Prostate gland (tissue), 2 donors: ENCODE measurements at regions not wholly inside any gene's neighbourhood (a gene's known extent, or its start where the extent isn't known, plus 50 kb on each side); places are given as distances from the start of the nearest gene placed in this dataset.

Experiments
- DNase-seq: peaks from one replicate; pipeline ENCODE4 v3.0.0-alpha.2; 2019; ENCODE audit warnings: low spot score
- H3K27ac ChIP-seq, 2 donors: fragments of 200-600 bp; sonication (generic); 2 replicates each; pipeline ENCODE4 v1.5.1; 2017 to 2019
- H3K27me3 ChIP-seq: fragments of 200-600 bp; sonication (generic); replicated peaks from 2 replicates; pipeline ENCODE4 v1.5.1; 2019; ENCODE audit not compliant: insufficient read depth
- H3K36me3 ChIP-seq, 2 donors: fragments of 200-600 bp; sonication (generic); 1 replicate in 1 of 2; 2 replicates in 1 of 2; pipeline versions ENCODE4 v1.5.1 to v1.8.1; 2017 to 2019
- H3K4me1 ChIP-seq: fragments of 200-600 bp; sonication (generic); replicated peaks from 2 replicates; pipeline ENCODE4 v1.5.1; 2019
- H3K4me3 ChIP-seq, 2 donors: fragments of 200-600 bp; sonication (generic); 2 replicates each; pipeline ENCODE4 v1.5.1; 2017 to 2019
- H3K9me3 ChIP-seq: fragments of 200-600 bp; sonication (generic); 2 replicates; pipeline ENCODE4 v1.5.1; 2017
- POLR2A ChIP-seq: fragments of 450-650 bp; IDR thresholded peaks from one replicate; pipeline ENCODE4 v1.6.1; 2016; ENCODE audit warnings: antibody characterized with exemption, mild to moderate bottlenecking
- POLR2AphosphoS5 ChIP-seq: sonication (generic); formaldehyde crosslinking; IDR thresholded peaks from one replicate; pipeline ENCODE4 v1.6.1; 2017; ENCODE audit warnings: antibody characterized with exemption
- whole genome bisulfite sequencing: methylation state at CpG from one replicate; pipeline ENCODE4 v1.1.5; 2018; 5-methylcytosine and 5-hydroxymethylcytosine counted together
- intact Hi-C: fragments of 100-400 bp; cut with DNase I; formaldehyde crosslinking; loops from one replicate; pipeline ENCODE4 v1.14.2; 2022
- TF ChIP-seq, protein P1 (sequence below), 4 experiments: fragments of 200-600 bp in 2 of 4; fragments of 450-650 bp in 2 of 4; sonication (generic) in 2 of 4; IDR thresholded peaks; 1 replicate in 3 of 4; 2 replicates in 1 of 4; pipeline ENCODE4 v1.5.1; 2016 to 2019; ENCODE audit warnings: antibody characterized with exemption in 4 of 4, mild to moderate bottlenecking in 2 of 4, moderate library complexity in 2 of 4

DNA sequence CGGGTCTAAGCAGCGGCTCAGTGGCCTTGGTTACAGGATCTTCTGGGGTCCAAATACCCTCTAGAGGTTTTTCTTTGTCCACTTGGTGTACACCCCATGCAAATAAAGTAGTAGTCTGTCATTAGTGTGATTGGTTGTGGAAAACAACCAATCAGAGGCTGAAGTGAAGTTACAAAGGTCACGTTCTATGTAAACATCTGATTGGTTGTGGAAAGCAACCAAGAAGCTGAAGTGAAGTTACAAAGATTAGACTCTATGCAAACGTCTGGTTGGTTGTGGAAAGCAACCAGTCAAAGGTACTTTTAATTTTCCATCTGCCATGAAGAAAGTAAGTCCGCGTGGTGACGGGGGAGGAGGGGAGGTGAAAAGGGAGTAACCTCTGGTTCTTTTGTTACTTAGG, 790.9 kb downstream of the UQCRFS1 start:
- H3K27ac ChIP-seq: no peak overlapping the region
- no peak for DNase-seq
- no peaks in the 10 kb centered on the region for H3K4me1 ChIP-seq
- H3K9me3 ChIP-seq: no peaks in the 10 kb centered on the region
- H3K36me3 ChIP-seq: no peaks in the 10 kb centered on the region
- 82% methylated on average over 7 of the region's 7 CpGs for WGBS
- no peak overlapping the region for H3K4me3 ChIP-seq
- TF ChIP-seq POLR2AphosphoS5 (no peak), POLR2A (no peak)
- TF ChIP-seq, protein P1, sequence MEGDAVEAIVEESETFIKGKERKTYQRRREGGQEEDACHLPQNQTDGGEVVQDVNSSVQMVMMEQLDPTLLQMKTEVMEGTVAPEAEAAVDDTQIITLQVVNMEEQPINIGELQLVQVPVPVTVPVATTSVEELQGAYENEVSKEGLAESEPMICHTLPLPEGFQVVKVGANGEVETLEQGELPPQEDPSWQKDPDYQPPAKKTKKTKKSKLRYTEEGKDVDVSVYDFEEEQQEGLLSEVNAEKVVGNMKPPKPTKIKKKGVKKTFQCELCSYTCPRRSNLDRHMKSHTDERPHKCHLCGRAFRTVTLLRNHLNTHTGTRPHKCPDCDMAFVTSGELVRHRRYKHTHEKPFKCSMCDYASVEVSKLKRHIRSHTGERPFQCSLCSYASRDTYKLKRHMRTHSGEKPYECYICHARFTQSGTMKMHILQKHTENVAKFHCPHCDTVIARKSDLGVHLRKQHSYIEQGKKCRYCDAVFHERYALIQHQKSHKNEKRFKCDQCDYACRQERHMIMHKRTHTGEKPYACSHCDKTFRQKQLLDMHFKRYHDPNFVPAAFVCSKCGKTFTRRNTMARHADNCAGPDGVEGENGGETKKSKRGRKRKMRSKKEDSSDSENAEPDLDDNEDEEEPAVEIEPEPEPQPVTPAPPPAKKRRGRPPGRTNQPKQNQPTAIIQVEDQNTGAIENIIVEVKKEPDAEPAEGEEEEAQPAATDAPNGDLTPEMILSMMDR (IDR thresholded peaks at IDR 0.05): no peak
- intact Hi-C loops: no loop called here
- no peaks in the 10 kb centered on the region for H3K27me3 ChIP-seq

DNA sequence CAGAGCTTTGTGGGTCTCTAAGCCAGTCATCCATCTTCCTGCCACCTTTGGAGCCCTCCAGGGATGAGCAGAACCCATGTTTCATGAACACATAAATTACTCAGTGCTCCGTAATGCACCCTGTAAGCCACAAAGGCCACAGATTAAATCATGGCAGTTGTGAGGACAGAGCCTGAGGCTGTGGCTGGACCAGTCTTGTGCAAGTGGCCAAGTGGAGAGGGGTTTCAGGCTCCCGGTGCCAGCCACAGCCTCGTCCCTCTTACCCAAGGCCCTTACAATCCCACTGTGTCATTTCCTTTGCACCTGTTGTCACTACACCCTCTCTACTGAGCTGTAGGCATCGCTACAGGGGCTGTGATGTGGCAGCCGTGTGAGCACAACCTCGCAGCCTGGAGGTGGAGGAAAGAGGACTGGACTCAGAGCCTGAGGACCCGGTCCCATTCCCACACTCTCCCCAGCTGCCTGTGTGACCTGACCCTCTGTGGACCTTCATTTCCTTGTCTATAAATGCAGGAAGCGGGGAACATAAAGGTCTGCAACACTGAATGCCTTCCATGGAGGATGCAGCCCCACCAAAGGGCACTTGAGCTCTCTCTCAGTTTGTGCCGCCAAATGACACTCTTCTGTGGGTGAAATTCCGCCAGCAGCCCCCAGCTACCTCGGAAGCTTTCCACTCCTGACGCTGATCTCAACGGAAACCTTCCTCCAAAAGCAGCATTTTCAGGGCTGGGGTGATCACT, 792.0 kb downstream of the UQCRFS1 start:
- TF ChIP-seq POLR2AphosphoS5 (no peak), POLR2A (no peak)
- TF ChIP-seq, protein P1 (IDR thresholded peaks at IDR 0.05): no peak
- WGBS: 80% methylated on average over 13 of the region's 13 CpGs
- no peaks in the 10 kb centered on the region for H3K9me3 ChIP-seq
- no peaks in the 10 kb centered on the region for H3K4me1 ChIP-seq
- intact Hi-C loops: no loop called here
- no peak overlapping the region for H3K4me3 ChIP-seq
- no peak overlapping the region for H3K27ac ChIP-seq
- H3K27me3 ChIP-seq: no peaks in the 10 kb centered on the region
- no peak for DNase-seq
- H3K36me3 ChIP-seq: no peaks in the 10 kb centered on the region

DNA sequence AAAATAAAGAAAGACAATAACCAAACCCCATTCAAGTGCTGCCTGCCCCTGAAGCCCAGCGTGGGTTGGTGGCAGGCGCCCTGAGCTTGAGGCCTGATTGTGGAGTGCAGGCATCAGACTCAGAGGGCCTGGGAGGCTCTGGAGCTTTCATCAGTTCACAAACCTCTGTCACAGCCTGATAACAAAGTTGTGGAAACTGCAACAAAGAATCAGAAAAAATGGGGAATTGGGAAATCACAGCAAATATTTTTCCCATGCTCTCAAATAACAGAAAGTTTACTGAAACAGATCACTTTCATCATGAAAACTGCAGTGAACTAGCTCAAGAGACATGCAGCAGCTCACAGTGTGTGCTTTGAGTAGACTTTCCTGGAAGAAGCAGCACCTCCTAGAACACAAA, 793.6 kb downstream of the UQCRFS1 start:
- 97% methylated on average over 2 of the region's 2 CpGs for WGBS
- TF ChIP-seq POLR2AphosphoS5 (no peak), POLR2A (no peak)
- TF ChIP-seq, protein P1 (IDR thresholded peaks at IDR 0.05): no peak
- H3K27ac ChIP-seq: no peak overlapping the region
- H3K9me3 ChIP-seq: no peaks in the 10 kb centered on the region
- no peaks in the 10 kb centered on the region for H3K4me1 ChIP-seq
- H3K36me3 ChIP-seq: no peaks in the 10 kb centered on the region
- no peak overlapping the region for H3K4me3 ChIP-seq
- no peak for DNase-seq
- no peaks in the 10 kb centered on the region for H3K27me3 ChIP-seq
- intact Hi-C loops: no loop called here

DNA sequence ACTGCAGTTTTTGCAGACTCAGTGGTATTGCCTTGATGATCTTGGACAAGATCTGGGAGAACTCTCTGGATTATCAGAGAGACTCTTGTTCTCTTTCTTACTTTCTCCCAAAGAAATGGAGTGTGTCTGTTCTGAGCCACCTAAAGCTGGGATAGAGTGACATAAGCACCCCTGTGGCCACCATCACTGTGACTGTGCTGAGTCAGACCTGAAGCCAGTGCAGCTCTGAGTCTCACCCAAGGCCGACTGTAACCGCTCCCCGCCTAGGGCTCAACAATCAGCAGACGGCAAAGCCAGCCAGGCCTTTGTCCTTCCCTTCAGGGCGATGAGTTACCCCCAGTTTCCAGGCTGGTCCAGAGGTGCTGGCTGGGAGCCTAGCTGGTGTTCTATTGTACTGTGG, 795.6 kb downstream of the UQCRFS1 start:
- no peaks in the 10 kb centered on the region for H3K36me3 ChIP-seq
- no peaks in the 10 kb centered on the region for H3K27me3 ChIP-seq
- intact Hi-C loops: no loop called here
- H3K27ac ChIP-seq: no peak overlapping the region
- DNase-seq: no peak
- TF ChIP-seq POLR2A (no peak), POLR2AphosphoS5 (no peak)
- TF ChIP-seq, protein P1 (IDR thresholded peaks at IDR 0.05): no peak
- WGBS: 67% methylated on average over 5 of the region's 5 CpGs
- no peaks in the 10 kb centered on the region for H3K9me3 ChIP-seq
- H3K4me1 ChIP-seq: no peaks in the 10 kb centered on the region
- no peak overlapping the region for H3K4me3 ChIP-seq

DNA sequence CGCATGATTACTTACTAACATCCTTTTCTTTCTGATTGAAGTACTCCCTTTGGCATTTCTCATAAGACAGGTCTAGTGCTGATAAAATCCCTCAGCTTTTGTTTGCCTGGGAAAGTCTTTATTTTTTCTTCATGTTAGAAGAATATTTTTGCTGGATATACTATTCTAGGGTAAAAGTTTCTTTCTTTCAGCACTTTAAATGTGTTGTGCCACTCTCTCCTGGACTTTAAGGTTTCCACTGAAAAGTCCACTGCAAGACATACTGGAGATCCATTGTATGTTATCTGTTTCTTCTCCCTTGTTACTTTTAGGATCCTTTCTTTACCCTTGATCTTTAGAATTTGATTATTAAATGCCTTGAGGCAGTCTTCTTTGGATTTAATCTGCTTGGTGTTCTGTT, 796.7 kb downstream of the UQCRFS1 start:
- no peaks in the 10 kb centered on the region for H3K4me1 ChIP-seq
- H3K27ac ChIP-seq: no peak overlapping the region
- H3K27me3 ChIP-seq: no peaks in the 10 kb centered on the region
- intact Hi-C loops: no loop called here
- no peaks in the 10 kb centered on the region for H3K9me3 ChIP-seq
- DNase-seq: no peak
- no peaks in the 10 kb centered on the region for H3K36me3 ChIP-seq
- 92% methylated on average over 1 of the region's 1 CpG for WGBS
- TF ChIP-seq POLR2A (no peak), POLR2AphosphoS5 (no peak)
- TF ChIP-seq, protein P1 (IDR thresholded peaks at IDR 0.05): no peak
- H3K4me3 ChIP-seq: no peak overlapping the region
